Uterus (tissue), 3 donors: ENCODE measurements at regions not wholly inside any gene's neighbourhood (a gene's known extent, or its start where the extent isn't known, plus 50 kb on each side); places are given as distances from the start of the nearest gene placed in this dataset.

Source experiments
- DNase-seq, 2 donors: peaks; one replicate each; pipeline ENCODE4 v3.0.0-alpha.2; 2019 to 2020
- H3K27ac ChIP-seq, 2 donors: fragments of 200-600 bp; sonication (generic); 1 replicate in 1 of 2; 2 replicates in 1 of 2; pipeline ENCODE4 v1.5.1; 2016 to 2018
- H3K27me3 ChIP-seq, 2 donors: fragments of 200-600 bp; sonication (generic); one replicate each; pipeline ENCODE4 v1.5.1; 2018 to 2019; ENCODE audit warnings: control low read depth in 1 of 2
- H3K36me3 ChIP-seq, 2 donors: fragments of 200-600 bp; sonication (generic); one replicate each; pipeline ENCODE4 v1.5.1; 2019; ENCODE audit warnings: control low read depth in 1 of 2
- H3K4me1 ChIP-seq, 2 donors: fragments of 200-600 bp; sonication (generic); one replicate each; pipeline ENCODE4 v1.5.1; 2018 to 2019; ENCODE audit warnings: control low read depth in 1 of 2
- H3K4me3 ChIP-seq, 2 donors: fragments of 200-600 bp; sonication (generic); 1 replicate in 1 of 2; 2 replicates in 1 of 2; pipeline ENCODE4 v1.5.1; 2018 to 2019; ENCODE audit warnings: mild to moderate bottlenecking in 1 of 2
- H3K9me3 ChIP-seq, 2 donors: fragments of 200-600 bp; sonication (generic); one replicate each; pipeline ENCODE4 v1.5.1; 2019; ENCODE audit warnings: control low read depth in 1 of 2
- CTCF ChIP-seq, 4 experiments: fragments of 200-600 bp in 2 of 4; fragments of 450-650 bp in 2 of 4; sonication (generic) in 2 of 4; IDR thresholded peaks; one replicate each; pipeline ENCODE4 v1.5.1; 2016 to 2019; ENCODE audit warnings: antibody characterized with exemption in 4 of 4, mild to moderate bottlenecking in 2 of 4, moderate library complexity in 1 of 4
- POLR2A ChIP-seq, 2 donors: fragments of 450-650 bp; IDR thresholded peaks; one replicate each; pipeline ENCODE4 v1.6.1; 2016; ENCODE audit warnings: antibody characterized with exemption in 2 of 2, mild to moderate bottlenecking in 1 of 2, moderate library complexity in 1 of 2
- intact Hi-C: fragments of 100-400 bp; cut with DNase I; formaldehyde crosslinking; loops from one replicate; pipeline ENCODE4 v1.15.1; 2023; ENCODE audit warnings: low total_unique reads
- donor health status: DM: yes; HTN: yes; CAD: no.

GRCh38 chr9:107742531-107743309, 253.2 kb upstream of the KLF4 start:
- no peaks in the 10 kb centered on the region for H3K27me3 ChIP-seq
- H3K9me3 ChIP-seq = no peaks in the 10 kb centered on the region
- H3K4me3 ChIP-seq = no peak overlapping the region
- no peak overlapping the region for H3K27ac ChIP-seq
- no peaks in the 10 kb centered on the region for H3K36me3 ChIP-seq
- H3K4me1 ChIP-seq = peaks cover 0 to 2% of the 10 kb centered on the region in 2 donors
- intact Hi-C loops = no loop called here
- TF ChIP-seq POLR2A (IDR thresholded peaks at IDR 0.05) (no peak), CTCF (IDR thresholded peaks at IDR 0.05) (no peak)
- DNase-seq = no peak

- intact Hi-C loops = no loop called here
- Histone ChIP-seq H3K27ac (peak overlapping the region; percentile 82 to 91), H3K4me1 (peaks cover 1 to 5% of the 10 kb centered on the region in 2 donors), H3K4me3 (no peak overlapping the region), H3K9me3 (no peaks in the 10 kb centered on the region), H3K27me3 (no peaks in the 10 kb centered on the region), H3K36me3 (no peaks in the 10 kb centered on the region)
- TF ChIP-seq POLR2A (IDR thresholded peaks at IDR 0.05) (no peak), CTCF (IDR thresholded peaks at IDR 0.05) (no peak)
- peak; percentile 65 to 72 for DNase-seq
Measured at GRCh38 chr9:107740088-107740980, 250.8 kb upstream of the KLF4 start.

GRCh38 chr9:107739601-107740082, 250.1 kb upstream of the KLF4 start:
- intact Hi-C loops = loop anchor here (10.0 kb wide), 1 partner anchor 255 kb away; the partner anchor contains the start of gene KLF4
- Histone ChIP-seq H3K27ac (peak overlapping the region; percentile 82 to 91), H3K4me3 (no peak overlapping the region), H3K27me3 (no peaks in the 10 kb centered on the region), H3K4me1 (peaks cover 5 to 8% of the 10 kb centered on the region in 2 donors), H3K9me3 (no peaks in the 10 kb centered on the region), H3K36me3 (no peaks in the 10 kb centered on the region)
- peak; percentile 76 to 77 for DNase-seq
- TF ChIP-seq CTCF (IDR thresholded peaks at IDR 0.05) = no peak
- no peak for TF ChIP-seq POLR2A (IDR thresholded peaks at IDR 0.05)

- intact Hi-C loops = loop anchor here (10.0 kb wide), 1 partner anchor 254 kb away; the partner anchor contains the start of gene KLF4
- TF ChIP-seq CTCF (IDR thresholded peaks at IDR 0.05) = no peak
- TF ChIP-seq POLR2A (IDR thresholded peaks at IDR 0.05) = no peak
- Histone ChIP-seq H3K27ac (peak overlapping the region; percentile 82 to 91), H3K4me1 (peaks cover 5 to 14% of the 10 kb centered on the region in 2 donors), H3K9me3 (no peaks in the 10 kb centered on the region), H3K27me3 (no peaks in the 10 kb centered on the region), H3K4me3 (no peak overlapping the region), H3K36me3 (no peaks in the 10 kb centered on the region)
- DNase-seq = peak in 1 of 2 donors; percentile 29
Measured at GRCh38 chr9:107738789-107739188, 249.2 kb upstream of the KLF4 start.
